HCT116 (cell line): ENCODE measurements at regions not wholly inside any gene's neighbourhood (a gene's known extent, or its start where the extent isn't known, plus 50 kb on each side); places are given as distances from the start of the nearest gene placed in this dataset.

Experiments
- CTCF ChIP-seq, 3 experiments: fragments of 200-600 bp in 1 of 3; sonication (generic) in 1 of 3; IDR thresholded peaks in 2 of 3; conservative IDR thresholded peaks in 1 of 3; 2 replicates each; pipeline ENCODE4 v1.5.1; 2012 to 2017; ENCODE audit warnings: low read depth in 2 of 3, low read length in 2 of 3, antibody characterized with exemption in 1 of 3, borderline replicate concordance in 1 of 3, control low read depth in 1 of 3, mild to moderate bottlenecking in 1 of 3, mixed read lengths in 1 of 3, mixed run types in 1 of 3, moderate library complexity in 1 of 3; ENCODE audit not compliant: insufficient read depth in 1 of 3
- ELF1 ChIP-seq: IDR thresholded peaks from 2 replicates; pipeline ENCODE4 v1.6.1; 2012; ENCODE audit warnings: low read depth, borderline replicate concordance
- EZH2 ChIP-seq: fragments of 200-600 bp; sonication (generic); IDR thresholded peaks from 2 replicates; pipeline ENCODE4 v1.6.1; 2017; ENCODE audit warnings: antibody characterized with exemption, mixed run types
- MAX ChIP-seq: IDR thresholded peaks from 2 replicates; pipeline ENCODE4 v1.6.1; 2012
- POLR2A ChIP-seq: IDR thresholded peaks from 2 replicates; pipeline ENCODE4 v1.7.0; 2011; ENCODE audit warnings: borderline replicate concordance; ENCODE audit not compliant: insufficient read depth, insufficient read length; ENCODE audit errors: extremely low read depth

GRCh38 chr6:166850677-166851076 lies 105.7 kb downstream of the RNASET2 start:
- TF ChIP-seq MAX (no peak), ELF1 (no peak), POLR2A (no peak), CTCF (IDR thresholded peaks at IDR 0.05 in 2 of 3, conservative IDR thresholded peaks at IDR 0.05 in 1 of 3; ENCODE audit: borderline replicate concordance in 1 of 3, insufficient read depth in 1 of 3, low read depth in 2 of 3, low read length in 2 of 3) (no peak), EZH2 (no peak)
